ENCODE measurements at regions not wholly inside any gene's neighbourhood (a gene's known extent, or its start where the extent isn't known, plus 50 kb on each side); places are given as distances from the start of the nearest gene placed in this dataset.
"Not testable (repeated sequence)": the region's sequence is repeated elsewhere in the genome, so short reads cannot be mapped to it uniquely, and the experiment has no call there.

- no peak for DNase-seq (ENCODE audit: low spot score)
These were observed 50.2 kb upstream of the FGF3 start for GRCh38 chr11:69869311-69869939.

DNA sequence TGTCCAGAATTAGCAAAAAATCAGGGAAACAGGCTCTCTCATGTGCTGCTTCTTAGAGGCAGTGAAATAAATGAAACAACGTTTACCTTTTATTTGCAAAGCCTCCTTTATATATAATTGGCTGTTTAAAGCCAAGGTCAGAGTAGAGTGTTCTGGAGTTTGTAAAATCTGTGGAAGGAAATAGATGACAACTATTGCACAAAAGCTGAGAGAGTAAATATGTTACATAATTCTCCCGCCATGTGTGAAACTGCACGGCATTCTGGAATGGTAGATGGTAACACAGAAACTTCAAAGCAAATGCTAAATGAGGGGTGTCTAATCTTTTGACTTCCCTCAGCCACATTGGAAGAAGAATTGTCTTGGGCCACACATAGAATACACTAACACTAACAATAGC lies 51.5 kb upstream of the FGF3 start:
- no peak for DNase-seq (ENCODE audit: low spot score)

DNA sequence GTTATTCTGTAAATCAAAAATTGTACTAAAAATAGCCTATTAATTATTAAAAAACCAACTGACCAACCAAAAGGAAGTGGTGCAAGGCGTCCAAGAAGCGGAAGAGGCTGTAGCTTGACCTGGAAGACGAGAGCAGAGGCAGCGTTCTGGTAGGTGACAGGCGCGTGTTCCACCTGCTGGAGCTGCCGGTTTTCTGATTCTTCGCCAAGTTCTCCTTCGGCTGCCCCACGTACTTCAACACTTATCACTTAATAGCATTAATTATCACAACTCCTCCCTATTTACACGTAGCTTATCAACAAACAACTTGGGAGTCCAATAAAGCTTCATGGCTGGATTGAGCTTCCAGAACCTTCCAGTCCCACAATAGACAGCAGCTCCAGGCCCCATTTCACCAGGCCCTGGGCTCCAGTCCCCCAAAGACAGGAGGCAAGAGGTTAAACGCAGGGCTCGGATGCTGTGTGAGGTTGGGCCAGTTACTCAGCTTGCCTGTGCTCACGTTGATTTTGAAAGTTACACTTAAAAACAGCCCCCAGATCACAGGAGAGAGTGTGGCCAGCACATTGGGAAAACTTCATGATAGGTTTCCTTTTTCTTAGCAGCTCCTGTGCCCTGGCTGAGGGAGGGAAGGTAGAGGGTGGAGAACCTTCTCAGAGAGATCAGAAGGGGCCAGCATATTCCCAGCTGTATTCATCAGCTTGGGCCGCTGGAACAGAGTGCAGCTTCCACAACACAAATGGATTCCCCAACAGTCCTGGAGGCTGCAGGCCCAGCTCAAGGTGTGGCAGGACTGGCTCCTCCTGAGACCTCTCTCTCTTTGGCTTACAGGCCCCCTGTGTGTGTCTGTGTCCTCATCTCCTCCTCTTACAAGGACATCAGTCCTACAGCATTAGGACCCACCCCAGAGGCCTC lies 54.2 kb upstream of the FGF3 start:
- DNase-seq (ENCODE audit: low spot score), result no peak

DNA sequence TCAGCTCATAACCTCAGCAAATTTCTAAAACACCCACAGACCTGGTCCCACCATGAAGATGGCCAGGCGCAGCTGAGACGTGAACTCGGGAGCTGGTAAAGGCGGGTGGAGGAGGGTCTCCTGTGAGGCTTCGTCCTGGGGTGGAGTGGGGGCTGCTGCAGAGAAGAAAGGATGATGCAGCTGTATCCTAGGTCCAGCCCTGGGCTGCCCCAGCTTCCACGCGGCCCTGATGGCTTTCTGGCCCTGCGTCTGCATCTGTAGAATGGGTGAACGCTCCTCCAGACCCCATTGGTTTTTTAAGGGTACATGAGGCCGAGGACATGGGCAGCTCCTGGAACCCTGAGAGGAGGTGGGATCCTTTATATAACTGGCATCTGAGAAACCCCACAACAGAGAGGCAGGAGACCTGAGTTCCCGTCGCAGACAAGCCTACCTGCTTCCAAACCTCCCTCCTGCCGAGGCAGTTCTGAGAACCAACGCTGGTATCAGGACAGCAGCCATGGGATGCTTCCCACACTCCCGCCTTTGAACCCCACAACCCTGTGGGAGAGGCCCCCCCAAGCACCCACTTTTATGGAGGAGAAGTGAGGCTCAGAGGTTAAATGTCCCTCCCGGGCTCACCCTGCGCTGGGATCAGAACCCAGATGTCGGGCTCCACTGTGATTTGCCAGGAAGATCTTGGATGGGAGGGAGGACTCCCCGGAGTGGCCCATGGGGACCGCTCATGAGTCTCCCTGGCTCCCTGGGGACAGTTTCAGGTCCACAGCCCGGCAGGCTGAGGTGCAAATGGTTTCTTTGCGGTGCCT lies 55.2 kb upstream of the FGF3 start:
- no peak for DNase-seq (ENCODE audit: low spot score)

DNA sequence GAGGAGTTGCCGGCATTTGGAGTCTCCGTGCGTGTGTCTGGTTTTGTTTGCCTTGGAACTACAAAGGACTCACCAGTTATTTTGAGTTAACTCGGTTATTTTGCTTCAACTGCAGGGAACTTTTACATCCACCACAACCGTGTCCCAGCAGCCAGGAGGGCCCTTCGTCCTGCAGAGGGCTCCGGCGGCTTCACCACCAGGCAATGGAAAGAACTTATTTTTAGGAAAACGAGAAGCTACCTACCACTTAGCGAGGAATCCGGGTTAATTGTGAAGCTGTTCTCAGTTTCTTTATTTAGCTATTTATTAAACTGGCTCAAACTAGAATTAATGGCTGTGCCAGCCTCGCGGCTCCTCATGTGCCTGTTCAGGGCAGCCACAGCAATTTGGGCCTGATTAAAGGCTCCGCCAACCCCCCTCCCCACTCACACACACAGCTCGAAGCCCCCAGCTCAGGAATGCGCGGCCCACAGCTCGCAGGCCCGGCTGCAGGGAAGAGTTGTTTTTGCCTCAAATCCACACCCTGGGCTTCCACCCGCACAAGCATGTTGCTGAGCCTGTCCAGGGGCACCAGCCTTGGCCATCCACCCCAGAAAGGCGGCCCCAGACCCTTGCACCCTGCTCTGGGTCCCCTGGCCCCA lies 55.9 kb upstream of the FGF3 start:
- no peak for DNase-seq (ENCODE audit: low spot score)

DNA sequence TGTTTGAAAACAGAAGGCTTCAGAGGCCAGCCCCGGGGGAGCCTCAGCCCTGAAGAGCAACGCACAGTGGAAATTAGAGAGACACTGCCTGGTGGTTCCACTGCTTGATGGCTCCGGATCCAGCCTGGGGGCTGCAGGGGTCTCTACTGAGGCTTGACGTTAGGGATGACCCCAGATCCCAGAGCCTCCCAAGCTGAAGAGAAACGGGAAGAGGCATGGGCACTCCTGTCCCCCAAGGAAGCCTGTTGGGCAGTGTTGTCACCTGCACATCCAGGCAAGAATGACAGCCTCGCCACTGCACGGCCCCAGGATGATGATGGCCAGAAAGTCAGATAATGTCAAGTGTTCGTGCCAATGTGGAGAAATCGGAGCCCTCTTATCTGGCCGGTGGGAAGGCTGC lies 56.8 kb upstream of the FGF3 start:
- no peak for DNase-seq (ENCODE audit: low spot score)

GRCh38 chr11:69877235-69877634 lies 58.0 kb upstream of the FGF3 start:
- no peak for DNase-seq (ENCODE audit: low spot score)

GRCh38 chr11:69877704-69878103 lies 58.5 kb upstream of the FGF3 start:
- not testable (repeated sequence) for DNase-seq (ENCODE audit: low spot score)

- no peak for DNase-seq (ENCODE audit: low spot score)
These were observed 59.1 kb upstream of the FGF3 start for GRCh38 chr11:69878144-69878883.

- no peak for DNase-seq (ENCODE audit: low spot score)
These were observed 59.9 kb upstream of the FGF3 start for GRCh38 chr11:69878927-69879728.

GRCh38 chr11:69879729-69880005 lies 60.5 kb upstream of the FGF3 start:
- DNase-seq (ENCODE audit: low spot score), result no peak

- no peak for DNase-seq (ENCODE audit: low spot score)
These were observed 61.0 kb upstream of the FGF3 start for GRCh38 chr11:69880041-69880825.

DNA sequence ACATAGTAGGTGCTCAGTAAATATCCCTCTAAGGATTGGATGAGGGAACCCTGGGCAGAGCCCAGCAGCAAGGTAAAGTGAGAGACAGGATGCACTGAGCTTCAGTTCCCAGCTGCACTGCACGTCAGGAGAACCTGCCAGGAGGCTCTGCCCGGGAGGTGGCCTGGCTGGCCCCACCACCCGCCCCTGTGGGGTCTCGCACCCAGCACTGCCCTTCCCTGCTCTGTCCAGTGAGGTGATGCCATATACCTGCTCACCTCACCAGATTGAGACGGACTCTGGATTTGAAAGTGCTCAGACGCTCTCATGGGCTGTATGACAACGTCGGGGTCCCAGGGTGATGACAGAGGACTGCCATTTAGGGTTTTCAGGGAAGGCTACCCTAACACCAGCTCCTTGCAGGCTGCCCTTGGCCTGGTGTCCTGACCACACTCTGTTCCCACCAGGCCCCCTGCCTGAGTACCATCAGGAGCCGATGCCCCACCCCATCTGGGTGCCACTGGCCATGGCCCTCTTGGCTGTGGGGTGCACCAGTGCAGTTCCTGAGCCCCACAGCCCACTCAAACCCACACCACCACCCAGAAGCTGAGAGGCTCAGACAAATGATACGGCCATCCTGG lies 61.7 kb upstream of the FGF3 start:
- no peak for DNase-seq (ENCODE audit: low spot score)

- no peak for DNase-seq (ENCODE audit: low spot score)
These were observed 62.5 kb upstream of the FGF3 start for GRCh38 chr11:69881467-69882269.

DNA sequence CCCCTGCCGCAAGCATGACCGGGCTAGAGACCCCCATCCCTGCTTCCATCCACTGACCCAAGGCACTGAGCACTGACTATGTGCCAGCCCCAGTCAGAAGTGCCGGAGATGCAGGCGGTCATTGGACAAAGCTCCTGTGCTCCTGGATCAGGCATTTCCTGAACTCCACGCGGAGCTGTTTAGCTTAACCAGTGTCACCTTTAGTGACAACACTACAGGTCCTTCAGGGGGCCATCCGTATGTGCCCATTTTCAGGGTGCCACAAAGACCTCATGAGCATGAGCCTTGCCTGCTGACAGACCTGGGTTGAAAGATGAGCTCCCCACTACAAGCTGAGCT lies 63.0 kb upstream of the FGF3 start:
- DNase-seq (ENCODE audit: low spot score), result no peak

DNA sequence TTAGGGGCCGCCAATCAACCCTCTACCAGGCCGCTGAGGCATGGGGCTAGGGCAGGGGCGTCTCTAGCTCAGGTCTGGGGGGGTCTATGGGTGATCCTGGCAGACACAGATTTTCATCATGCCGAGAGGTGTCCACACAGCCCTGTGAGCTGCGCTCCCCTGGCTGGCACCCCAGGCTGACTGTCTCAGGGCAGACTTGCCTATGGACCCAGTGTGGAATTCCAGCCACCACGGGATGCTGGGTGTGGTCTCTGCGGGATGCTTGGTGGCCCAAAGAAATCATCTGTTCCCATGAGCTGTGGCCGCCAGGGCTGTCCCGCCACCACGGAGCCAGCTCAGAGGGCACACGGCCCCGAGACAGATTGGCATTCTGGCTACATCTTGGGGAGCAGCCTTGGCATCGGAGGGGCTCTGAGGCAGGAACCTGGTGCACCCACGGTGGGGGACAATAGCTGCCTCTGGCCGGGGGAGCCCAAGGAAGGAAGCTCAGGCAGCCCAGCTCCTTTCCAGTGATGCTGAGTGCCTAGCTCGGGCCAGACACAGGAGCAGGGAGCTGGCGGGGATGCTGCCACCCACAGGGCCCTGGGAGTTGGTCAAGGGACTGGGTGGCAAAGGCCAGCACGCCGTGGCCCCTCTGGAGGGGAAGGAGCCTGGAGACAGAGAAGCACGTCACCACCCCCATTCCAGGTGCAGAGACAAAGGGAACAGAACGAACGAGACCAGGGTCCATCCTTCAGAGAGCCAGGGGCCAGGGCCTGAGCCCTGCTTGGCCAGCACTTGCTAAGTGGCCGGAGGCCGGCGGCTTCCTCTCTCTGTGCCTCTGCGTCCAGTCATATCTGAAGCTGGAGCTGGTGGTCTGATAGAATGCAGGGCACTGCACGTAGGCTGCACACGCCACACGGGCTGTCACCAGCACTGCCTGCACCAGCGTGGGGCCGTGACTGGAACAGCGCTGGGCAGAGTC lies 64.4 kb upstream of the FGF3 start:
- no peak for DNase-seq (ENCODE audit: low spot score)

GRCh38 chr11:69884286-69884685 lies 65.1 kb upstream of the FGF3 start:
- DNase-seq (ENCODE audit: low spot score), result no peak

DNA sequence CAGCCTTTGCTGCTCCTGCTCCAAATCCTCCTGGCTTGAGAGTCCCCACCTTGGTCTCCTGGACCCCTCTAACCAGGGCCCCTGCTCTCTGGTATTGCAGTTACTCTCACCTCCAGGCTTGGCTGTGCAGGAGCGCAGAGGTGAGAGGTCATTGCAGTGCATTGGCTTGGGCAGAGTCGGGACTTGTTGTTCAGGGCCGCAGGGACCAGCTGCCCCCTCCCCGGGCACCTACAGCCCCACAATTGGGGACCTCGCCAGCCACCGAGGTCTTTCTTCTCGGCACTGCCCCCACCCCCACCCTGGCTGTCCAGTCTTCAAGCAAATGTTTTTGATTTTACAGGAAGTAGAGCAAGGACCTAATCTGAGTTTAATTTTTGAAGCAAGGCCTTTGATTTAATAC lies 65.5 kb upstream of the FGF3 start:
- DNase-seq (ENCODE audit: low spot score), result no peak
